OCI-LY3 (cell line): ENCODE measurements at regions not wholly inside any gene's neighbourhood (a gene's known extent, or its start where the extent isn't known, plus 50 kb on each side); places are given as distances from the start of the nearest gene placed in this dataset.

Experiments used
- CTCF ChIP-seq: fragments of 200-600, 300-600 bp; sonication (generic); IDR thresholded peaks from 2 replicates; pipeline ENCODE4 v1.5.1; 2014; ENCODE audit warnings: antibody characterized with exemption, low read length, low read depth
- EZH2phosphoT487 ChIP-seq: fragments of 200-600 bp; shearing (Covaris generic); IDR thresholded peaks from 2 replicates; pipeline ENCODE4 v1.6.1; 2018; ENCODE audit warnings: antibody characterized with exemption, mixed run types, low read depth

DNA sequence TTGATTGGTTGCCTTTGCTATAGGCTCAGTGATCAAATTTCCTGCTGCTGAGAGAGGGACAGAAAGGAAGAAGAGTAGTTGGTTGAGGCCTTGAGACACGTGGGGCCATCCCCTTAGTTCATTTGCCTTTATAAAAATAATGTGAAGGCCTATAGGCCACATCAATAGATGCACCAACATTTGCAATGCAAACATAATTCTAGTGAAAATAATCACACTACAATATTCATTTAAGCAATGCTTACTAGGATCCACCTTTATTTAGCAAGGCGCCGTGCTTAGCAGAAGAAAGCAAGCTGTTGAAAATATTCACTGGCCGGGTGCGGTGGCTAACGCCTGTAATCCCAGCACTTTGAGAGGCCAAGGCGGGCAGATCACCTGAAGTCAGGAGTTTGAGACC is 105.3 kb upstream of the CXCR4 start:
- no peak for TF ChIP-seq CTCF
- no peak for TF ChIP-seq EZH2phosphoT487
